ENCODE measurements at regions not wholly inside any gene's neighbourhood (a gene's known extent, or its start where the extent isn't known, plus 50 kb on each side); places are given as distances from the start of the nearest gene placed in this dataset.

DNA sequence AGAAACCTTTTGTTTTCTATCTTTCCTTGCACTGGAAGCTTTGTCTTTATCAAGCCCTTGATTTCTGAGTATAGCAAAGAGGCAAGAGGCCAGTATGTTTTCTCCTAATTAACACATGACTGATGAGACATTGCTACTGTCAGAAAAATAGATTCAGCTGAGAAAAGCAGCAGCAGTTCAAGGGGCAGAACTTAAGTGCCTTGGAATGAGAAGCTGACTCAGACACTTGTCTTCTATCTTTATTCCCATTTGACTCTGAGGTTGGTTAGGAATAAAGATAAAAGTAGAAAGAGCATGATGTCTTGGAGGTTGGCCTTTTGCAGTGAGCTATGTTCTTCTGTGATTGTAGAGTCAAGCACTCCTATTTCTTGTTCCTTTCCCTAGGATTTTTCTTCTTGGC, 79.1 kb upstream of the MAN1A1 start (continued):
- TF ChIP-seq, protein P1, sequence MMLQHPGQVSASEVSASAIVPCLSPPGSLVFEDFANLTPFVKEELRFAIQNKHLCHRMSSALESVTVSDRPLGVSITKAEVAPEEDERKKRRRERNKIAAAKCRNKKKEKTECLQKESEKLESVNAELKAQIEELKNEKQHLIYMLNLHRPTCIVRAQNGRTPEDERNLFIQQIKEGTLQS (IDR thresholded peaks at IDR 0.05) = peak; percentile 33; the same call in 1 of the 2 replicates
- TF ChIP-seq, protein P1 (CRISPR knock-in tag; conservative IDR thresholded peaks at IDR 0.05) = no peak
- TF ChIP-seq KDM1A (IDR thresholded peaks at IDR 0.05) (peak; percentile 80 to 85), CBFA2T2 (conservative IDR thresholded peaks at IDR 0.05) (peak; percentile 66), GTF2A2 (tag; IDR thresholded peaks at IDR 0.05) (no peak), MEIS2 (IDR thresholded peaks at IDR 0.05; ENCODE audit: partially characterized antibody) (peak; percentile 54), MAFF (IDR thresholded peaks at IDR 0.05; ENCODE audit: low read length) (no peak), TAL1 (IDR thresholded peaks at IDR 0.05) (0 out of 2 replicates have a peak, but pooled peaks have one; percentile 15), SOX6 (IDR thresholded peaks at IDR 0.05) (peak; percentile 23; the same call in 1 of the 2 replicates), HMGN3 (IDR thresholded peaks at IDR 0.05; ENCODE audit: borderline replicate concordance, extremely low read depth, insufficient read length, low read depth, low read length) (no peak), CBFA2T3 (IDR thresholded peaks at IDR 0.05) (peak; percentile 79)
- TF ChIP-seq, protein P2, sequence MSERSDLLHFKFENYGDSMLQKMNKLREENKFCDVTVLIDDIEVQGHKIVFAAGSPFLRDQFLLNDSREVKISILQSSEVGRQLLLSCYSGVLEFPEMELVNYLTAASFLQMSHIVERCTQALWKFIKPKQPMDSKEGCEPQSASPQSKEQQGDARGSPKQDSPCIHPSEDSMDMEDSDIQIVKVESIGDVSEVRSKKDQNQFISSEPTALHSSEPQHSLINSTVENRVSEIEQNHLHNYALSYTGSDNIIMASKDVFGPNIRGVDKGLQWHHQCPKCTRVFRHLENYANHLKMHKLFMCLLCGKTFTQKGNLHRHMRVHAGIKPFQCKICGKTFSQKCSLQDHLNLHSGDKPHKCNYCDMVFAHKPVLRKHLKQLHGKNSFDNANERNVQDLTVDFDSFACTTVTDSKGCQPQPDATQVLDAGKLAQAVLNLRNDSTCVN (CRISPR knock-in tag; IDR thresholded peaks at IDR 0.05) = no peak
- TF ChIP-seq, protein P3, sequence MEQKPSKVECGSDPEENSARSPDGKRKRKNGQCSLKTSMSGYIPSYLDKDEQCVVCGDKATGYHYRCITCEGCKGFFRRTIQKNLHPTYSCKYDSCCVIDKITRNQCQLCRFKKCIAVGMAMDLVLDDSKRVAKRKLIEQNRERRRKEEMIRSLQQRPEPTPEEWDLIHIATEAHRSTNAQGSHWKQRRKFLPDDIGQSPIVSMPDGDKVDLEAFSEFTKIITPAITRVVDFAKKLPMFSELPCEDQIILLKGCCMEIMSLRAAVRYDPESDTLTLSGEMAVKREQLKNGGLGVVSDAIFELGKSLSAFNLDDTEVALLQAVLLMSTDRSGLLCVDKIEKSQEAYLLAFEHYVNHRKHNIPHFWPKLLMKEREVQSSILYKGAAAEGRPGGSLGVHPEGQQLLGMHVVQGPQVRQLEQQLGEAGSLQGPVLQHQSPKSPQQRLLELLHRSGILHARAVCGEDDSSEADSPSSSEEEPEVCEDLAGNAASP (IDR thresholded peaks at IDR 0.05) = no peak
